Panc1 (cell line): ENCODE measurements at regions not wholly inside any gene's neighbourhood (a gene's known extent, or its start where the extent isn't known, plus 50 kb on each side); places are given as distances from the start of the nearest gene placed in this dataset.

Experiments used
- POLR2AphosphoS5 ChIP-seq: IDR thresholded peaks from 2 replicates; pipeline ENCODE4 v1.6.1; 2012; ENCODE audit warnings: mild to moderate bottlenecking, low read depth, low read length, moderate library complexity
- TF ChIP-seq, protein P1 (sequence below): fragments of 450-650 bp; IDR thresholded peaks from 2 replicates; pipeline ENCODE4 v1.5.1; 2017; ENCODE audit warnings: mild to moderate bottlenecking

DNA sequence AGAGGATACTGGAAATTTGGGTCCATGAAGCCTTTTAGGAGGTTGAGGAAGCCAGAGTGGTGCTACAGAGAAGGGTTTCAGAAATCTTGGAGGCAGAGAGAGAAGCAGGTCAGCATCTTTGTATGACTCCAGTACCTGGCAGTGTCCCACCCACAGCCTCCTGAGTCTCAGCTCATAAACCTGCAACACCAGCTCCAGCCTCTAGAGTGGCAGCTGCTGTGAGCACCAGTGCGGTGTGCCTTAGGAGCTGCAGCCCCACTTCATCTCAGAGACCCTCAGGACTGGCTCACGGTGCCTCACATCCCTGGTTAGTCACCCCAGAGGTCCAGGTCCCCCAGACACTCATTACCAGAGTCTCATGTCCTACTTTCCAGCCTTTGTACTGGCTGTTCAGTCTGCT is 84.8 kb upstream of the PRKAR2B start:
- TF ChIP-seq, protein P1, sequence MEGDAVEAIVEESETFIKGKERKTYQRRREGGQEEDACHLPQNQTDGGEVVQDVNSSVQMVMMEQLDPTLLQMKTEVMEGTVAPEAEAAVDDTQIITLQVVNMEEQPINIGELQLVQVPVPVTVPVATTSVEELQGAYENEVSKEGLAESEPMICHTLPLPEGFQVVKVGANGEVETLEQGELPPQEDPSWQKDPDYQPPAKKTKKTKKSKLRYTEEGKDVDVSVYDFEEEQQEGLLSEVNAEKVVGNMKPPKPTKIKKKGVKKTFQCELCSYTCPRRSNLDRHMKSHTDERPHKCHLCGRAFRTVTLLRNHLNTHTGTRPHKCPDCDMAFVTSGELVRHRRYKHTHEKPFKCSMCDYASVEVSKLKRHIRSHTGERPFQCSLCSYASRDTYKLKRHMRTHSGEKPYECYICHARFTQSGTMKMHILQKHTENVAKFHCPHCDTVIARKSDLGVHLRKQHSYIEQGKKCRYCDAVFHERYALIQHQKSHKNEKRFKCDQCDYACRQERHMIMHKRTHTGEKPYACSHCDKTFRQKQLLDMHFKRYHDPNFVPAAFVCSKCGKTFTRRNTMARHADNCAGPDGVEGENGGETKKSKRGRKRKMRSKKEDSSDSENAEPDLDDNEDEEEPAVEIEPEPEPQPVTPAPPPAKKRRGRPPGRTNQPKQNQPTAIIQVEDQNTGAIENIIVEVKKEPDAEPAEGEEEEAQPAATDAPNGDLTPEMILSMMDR, result no peak
- no peak for TF ChIP-seq POLR2AphosphoS5
